ENCODE measurements at regions not wholly inside any gene's neighbourhood (a gene's known extent, or its start where the extent isn't known, plus 50 kb on each side); places are given as distances from the start of the nearest gene placed in this dataset.
A peak's percentile ranks its signal among the peaks of the same experiment; 100 is the strongest.

DNA sequence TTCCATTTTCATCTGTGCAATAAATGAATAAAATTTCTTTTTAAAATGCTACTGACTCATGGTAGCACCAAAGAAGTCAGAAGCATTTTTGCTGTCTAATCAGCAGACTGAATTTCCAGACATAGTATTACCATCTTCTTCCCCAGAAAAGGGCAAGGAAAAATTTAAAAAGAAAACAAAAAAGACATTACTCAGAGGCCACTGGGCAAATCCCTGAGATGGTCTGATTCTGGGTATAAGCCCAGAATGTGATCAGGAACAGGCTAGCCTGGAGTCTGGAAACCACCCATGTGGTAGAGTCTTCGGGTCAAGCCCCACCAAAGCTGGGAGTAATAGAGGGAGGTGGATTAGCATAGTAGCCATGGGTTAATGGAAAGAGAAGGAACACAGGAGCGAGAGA, 342.8 kb downstream of the FBXW7 start:
- TF ChIP-seq, protein P1, sequence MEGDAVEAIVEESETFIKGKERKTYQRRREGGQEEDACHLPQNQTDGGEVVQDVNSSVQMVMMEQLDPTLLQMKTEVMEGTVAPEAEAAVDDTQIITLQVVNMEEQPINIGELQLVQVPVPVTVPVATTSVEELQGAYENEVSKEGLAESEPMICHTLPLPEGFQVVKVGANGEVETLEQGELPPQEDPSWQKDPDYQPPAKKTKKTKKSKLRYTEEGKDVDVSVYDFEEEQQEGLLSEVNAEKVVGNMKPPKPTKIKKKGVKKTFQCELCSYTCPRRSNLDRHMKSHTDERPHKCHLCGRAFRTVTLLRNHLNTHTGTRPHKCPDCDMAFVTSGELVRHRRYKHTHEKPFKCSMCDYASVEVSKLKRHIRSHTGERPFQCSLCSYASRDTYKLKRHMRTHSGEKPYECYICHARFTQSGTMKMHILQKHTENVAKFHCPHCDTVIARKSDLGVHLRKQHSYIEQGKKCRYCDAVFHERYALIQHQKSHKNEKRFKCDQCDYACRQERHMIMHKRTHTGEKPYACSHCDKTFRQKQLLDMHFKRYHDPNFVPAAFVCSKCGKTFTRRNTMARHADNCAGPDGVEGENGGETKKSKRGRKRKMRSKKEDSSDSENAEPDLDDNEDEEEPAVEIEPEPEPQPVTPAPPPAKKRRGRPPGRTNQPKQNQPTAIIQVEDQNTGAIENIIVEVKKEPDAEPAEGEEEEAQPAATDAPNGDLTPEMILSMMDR (conservative IDR thresholded peaks at IDR 0.05): no peak
- no peak overlapping the region for H3K27ac ChIP-seq

- no peak overlapping the region for H3K27ac ChIP-seq
- TF ChIP-seq, protein P1 (conservative IDR thresholded peaks at IDR 0.05): no peak
Measured at GRCh38 chr4:152190907-152191306, 345.0 kb downstream of the FBXW7 start.

GRCh38 chr4:152189451-152190179, 346.3 kb downstream of the FBXW7 start:
- TF ChIP-seq, protein P1 (conservative IDR thresholded peaks at IDR 0.05): no peak
- H3K27ac ChIP-seq: peak overlapping the region; percentile 42

GRCh38 chr4:152188801-152189200, 347.1 kb downstream of the FBXW7 start:
- TF ChIP-seq, protein P1 (conservative IDR thresholded peaks at IDR 0.05): no peak
- H3K27ac ChIP-seq: peak overlapping the region; percentile 42

DNA sequence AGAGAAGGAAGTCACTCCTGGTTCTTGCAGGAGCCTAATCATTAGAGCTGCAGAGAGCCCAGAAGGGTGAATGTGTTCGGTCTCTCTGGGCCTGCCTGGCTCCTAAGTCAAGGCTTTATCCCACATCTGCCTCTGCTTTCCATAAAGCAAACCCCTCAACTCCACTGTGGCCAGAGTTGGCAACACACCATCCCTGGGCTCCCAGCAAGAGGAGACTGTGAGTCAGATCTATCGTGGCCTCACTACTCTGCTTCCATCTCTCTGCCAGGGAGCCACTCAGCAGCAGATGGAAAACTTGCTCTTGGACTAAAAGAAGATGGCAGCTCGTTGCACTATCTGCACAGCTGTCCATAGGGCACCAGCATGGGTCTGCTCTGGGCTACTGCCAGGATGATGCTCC, 348.2 kb downstream of the FBXW7 start:
- no peak overlapping the region for H3K27ac ChIP-seq
- TF ChIP-seq, protein P1 (conservative IDR thresholded peaks at IDR 0.05): no peak

DNA sequence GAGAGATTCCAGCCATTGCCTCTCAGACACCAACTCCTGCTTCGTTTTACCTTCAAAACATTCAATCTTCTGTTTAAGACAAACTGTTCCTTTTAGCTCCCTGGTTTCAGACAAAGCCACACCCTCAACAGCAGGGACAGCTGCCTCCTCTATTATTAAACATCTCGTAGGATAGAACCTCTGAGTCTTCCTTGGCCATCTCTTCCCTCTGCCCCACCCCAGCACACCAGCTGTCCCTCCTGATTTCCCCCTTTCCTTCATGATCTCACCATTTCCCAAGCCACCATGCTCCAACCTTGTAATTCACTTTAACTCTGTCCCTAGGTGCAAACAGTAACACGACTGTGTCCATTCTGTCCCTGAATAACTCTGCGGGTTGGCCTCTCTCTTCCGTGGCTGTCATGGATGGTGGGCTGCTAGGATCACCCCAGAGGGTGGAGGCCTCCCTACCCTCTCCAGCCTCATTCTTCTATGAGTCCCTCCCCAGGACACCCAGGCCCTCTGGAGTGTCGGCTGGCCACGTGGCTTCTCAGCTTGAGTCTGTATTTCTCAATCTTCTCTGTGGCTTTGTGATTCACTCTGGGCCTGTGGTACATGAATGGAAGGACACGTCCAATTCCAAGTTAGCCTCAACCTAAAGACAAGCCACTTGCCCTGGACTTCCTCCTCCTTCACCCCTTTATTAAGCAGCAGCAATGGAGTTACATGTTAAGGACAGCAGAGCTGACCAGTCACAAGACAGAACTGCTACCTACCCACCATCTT, 349.9 kb downstream of the FBXW7 start:
- no peak overlapping the region for H3K27ac ChIP-seq
- TF ChIP-seq, protein P1 (conservative IDR thresholded peaks at IDR 0.05): no peak

- no peak overlapping the region for H3K27ac ChIP-seq
- TF ChIP-seq, protein P1 (conservative IDR thresholded peaks at IDR 0.05): no peak
Measured at GRCh38 chr4:152181150-152181549, 354.7 kb downstream of the FBXW7 start.
